Ishikawa (cell line): ENCODE measurements at regions not wholly inside any gene's neighbourhood (a gene's known extent, or its start where the extent isn't known, plus 50 kb on each side); places are given as distances from the start of the nearest gene placed in this dataset.

Experiments used
- CEBPB ChIP-seq: IDR thresholded peaks from 2 replicates; pipeline ENCODE4 v1.6.1; 2012
- CREB1 ChIP-seq: IDR thresholded peaks from 2 replicates; pipeline ENCODE4 v1.6.1; 2012; ENCODE audit warnings: low read depth
- EGR1 ChIP-seq: IDR thresholded peaks from 2 replicates; pipeline ENCODE4 v1.6.1; 2012
- EP300 ChIP-seq: IDR thresholded peaks from 2 replicates; pipeline ENCODE4 v1.6.1; 2012; ENCODE audit warnings: borderline replicate concordance
- FOXM1 ChIP-seq: IDR thresholded peaks from 2 replicates; pipeline ENCODE4 v1.6.1; 2012; ENCODE audit warnings: low read depth, borderline replicate concordance
- MAX ChIP-seq: IDR thresholded peaks from 2 replicates; pipeline ENCODE4 v1.6.1; 2012
- NFIC ChIP-seq: IDR thresholded peaks from 2 replicates; pipeline ENCODE4 v1.6.1; 2012
- RAD21 ChIP-seq: IDR thresholded peaks from 2 replicates; pipeline ENCODE4 v1.6.1; 2012; ENCODE audit warnings: low read depth
- REST ChIP-seq: IDR thresholded peaks from 2 replicates; pipeline ENCODE4 v1.6.1; 2012; ENCODE audit warnings: low read depth, mild to moderate bottlenecking
- TAF1 ChIP-seq: IDR thresholded peaks from 2 replicates; pipeline ENCODE4 v1.6.1; 2012; ENCODE audit warnings: low read depth, mild to moderate bottlenecking
- TCF12 ChIP-seq: IDR thresholded peaks from 2 replicates; pipeline ENCODE4 v1.6.1; 2012; ENCODE audit warnings: low read depth
- TEAD4 ChIP-seq: IDR thresholded peaks from 2 replicates; pipeline ENCODE4 v1.6.1; 2012
- USF1 ChIP-seq: IDR thresholded peaks from 2 replicates; pipeline ENCODE4 v1.6.1; 2012
- YY1 ChIP-seq: IDR thresholded peaks from 2 replicates; pipeline ENCODE4 v1.6.1; 2012; ENCODE audit warnings: low read depth
- ZBTB7A ChIP-seq: IDR thresholded peaks from 2 replicates; pipeline ENCODE4 v1.6.1; 2012; ENCODE audit warnings: low read depth

GRCh38 chr9:90986161-90986560 is 184.5 kb downstream of the SYK start:
- TF ChIP-seq USF1, result no peak
- TF ChIP-seq MAX, result no peak
- no peak for TF ChIP-seq EP300
- TF ChIP-seq EGR1, result no peak
- TF ChIP-seq ZBTB7A, result no peak
- no peak for TF ChIP-seq TAF1
- no peak for TF ChIP-seq TEAD4
- no peak for TF ChIP-seq FOXM1
- TF ChIP-seq CREB1, result no peak
- TF ChIP-seq NFIC, result no peak
- TF ChIP-seq TCF12, result no peak
- TF ChIP-seq YY1, result no peak
- TF ChIP-seq REST, result no peak
- no peak for TF ChIP-seq RAD21
- no peak for TF ChIP-seq CEBPB

- TF ChIP-seq NFIC (no peak), EGR1 (no peak), ZBTB7A (no peak), EP300 (no peak), YY1 (no peak), TCF12 (no peak), TAF1 (no peak)
Observed at GRCh38 chr9:90987566-90987965, 185.9 kb downstream of the SYK start.

- TF ChIP-seq EGR1, result no peak
- no peak for TF ChIP-seq TEAD4
- no peak for TF ChIP-seq CEBPB
- TF ChIP-seq MAX, result no peak
- TF ChIP-seq YY1, result no peak
- no peak for TF ChIP-seq FOXM1
- TF ChIP-seq USF1, result no peak
- no peak for TF ChIP-seq TCF12
- no peak for TF ChIP-seq CREB1
- no peak for TF ChIP-seq ZBTB7A
Observed at GRCh38 chr9:90988318-90988717, 186.7 kb downstream of the SYK start.

GRCh38 chr9:90991953-90992352 is 190.3 kb downstream of the SYK start:
- TF ChIP-seq TAF1 (no peak), ZBTB7A (no peak), FOXM1 (no peak), TEAD4 (no peak), REST (no peak), NFIC (no peak), RAD21 (no peak), EGR1 (no peak), TCF12 (no peak), MAX (no peak), CREB1 (no peak), EP300 (no peak), CEBPB (no peak), USF1 (no peak), YY1 (no peak)

DNA sequence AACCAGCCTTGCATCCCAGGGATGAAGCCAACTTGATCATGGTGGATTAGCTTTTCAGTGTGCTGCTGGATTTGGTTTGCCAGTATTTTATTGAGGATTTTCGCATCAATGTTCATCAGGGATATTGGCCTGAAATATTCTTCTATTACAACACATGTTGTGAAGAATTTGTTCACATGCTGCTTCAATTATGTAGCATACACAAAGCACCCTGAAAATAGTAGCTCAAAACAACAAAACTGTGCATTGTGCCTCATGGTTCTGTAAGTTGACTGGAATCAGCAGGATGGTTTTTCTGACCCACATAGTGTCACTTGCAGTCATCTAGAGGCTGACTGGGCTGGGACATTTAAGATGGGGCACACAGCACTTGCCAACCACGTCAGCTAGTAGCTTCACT is 193.9 kb downstream of the SYK start:
- TF ChIP-seq TEAD4, result no peak
- TF ChIP-seq YY1, result no peak
- no peak for TF ChIP-seq EP300
- no peak for TF ChIP-seq TAF1
- no peak for TF ChIP-seq EGR1
- TF ChIP-seq NFIC, result no peak
- no peak for TF ChIP-seq TCF12
- no peak for TF ChIP-seq ZBTB7A
- TF ChIP-seq CREB1, result no peak
- no peak for TF ChIP-seq FOXM1
- TF ChIP-seq REST, result no peak
- no peak for TF ChIP-seq CEBPB
- no peak for TF ChIP-seq USF1
- TF ChIP-seq MAX, result no peak
- no peak for TF ChIP-seq RAD21
